A673 (cell line): ENCODE measurements at regions not wholly inside any gene's neighbourhood (a gene's known extent, or its start where the extent isn't known, plus 50 kb on each side); places are given as distances from the start of the nearest gene placed in this dataset.
A peak's percentile ranks its signal among the peaks of the same experiment; 100 is the strongest.

Source experiments
- BruUV-seq: library from RNA; stranded (reverse); fragments of 400-500 nt; replicated peaks from 2 replicates; lab custom pipeline; 2021; lab: Mats Ljungman, UMichigan
- CTCF ChIA-PET: fragments of 300-600 bp; sonication (Branson Sonifier 250); formaldehyde crosslinking; loops from one replicate; lab custom pipeline; 2022; ENCODE audit warnings: antibody characterized with exemption; lab: Charles Lee
- POLR2A ChIA-PET: fragments of 300-600 bp; sonication (Branson Sonifier 250); formaldehyde crosslinking; loops from one replicate; lab custom pipeline; 2022; ENCODE audit warnings: antibody characterized with exemption; ENCODE audit not compliant: low non-redundant PET; lab: Charles Lee
- DNase-seq: peaks from one replicate; pipeline ENCODE4 v3.0.0-alpha.2; 2015; ENCODE audit warnings: low spot score
- H3K27ac ChIP-seq: fragments of 200-600 bp; sonication (generic); 2 replicates; pipeline ENCODE4 v1.5.1; 2016; ENCODE audit warnings: mixed run types, low read depth, mild to moderate bottlenecking, mixed read lengths, antibody characterized with exemption, low read length; ENCODE audit not compliant: poor library complexity, severe bottlenecking
- H3K27me3 ChIP-seq: fragments of 200-600 bp; sonication (generic); replicated peaks from 2 replicates; pipeline ENCODE4 v1.6.1; 2017; ENCODE audit warnings: mixed run types, low read depth, mild to moderate bottlenecking, mixed read lengths, antibody characterized with exemption, low read length; ENCODE audit not compliant: insufficient read depth, poor library complexity
- H3K36me3 ChIP-seq: fragments of 200-600 bp; sonication (generic); 2 replicates; pipeline ENCODE4 v1.6.1; 2016; ENCODE audit warnings: mixed run types, mild to moderate bottlenecking, mixed read lengths, antibody characterized with exemption, low read length; ENCODE audit not compliant: insufficient read depth, poor library complexity, severe bottlenecking
- H3K4me1 ChIP-seq: fragments of 200-600 bp; sonication (generic); 2 replicates; pipeline ENCODE4 v1.6.1; 2017; ENCODE audit warnings: mixed run types, mild to moderate bottlenecking, mixed read lengths, antibody characterized with exemption, low read length; ENCODE audit not compliant: insufficient read depth, poor library complexity, severe bottlenecking
- H3K4me3 ChIP-seq: fragments of 200-600 bp; sonication (generic); 2 replicates; pipeline ENCODE4 v1.5.1; 2016; ENCODE audit warnings: low read depth, mixed run types, mild to moderate bottlenecking, mixed read lengths, low read length; ENCODE audit not compliant: poor library complexity, severe bottlenecking
- H3K9me3 ChIP-seq: fragments of 200-600 bp; sonication (generic); 2 replicates; pipeline ENCODE4 v1.6.1; 2016; ENCODE audit warnings: mixed run types, low read depth, mild to moderate bottlenecking, mixed read lengths, antibody characterized with exemption, low read length; ENCODE audit not compliant: poor library complexity, severe bottlenecking
- CTCF ChIP-seq: fragments of 300-800, 200-600 bp; sonication (generic); conservative IDR thresholded peaks from 2 replicates; pipeline ENCODE4 v1.5.1; 2017; ENCODE audit warnings: low read depth, mild to moderate bottlenecking, antibody characterized with exemption, low read length, moderate library complexity, mixed read lengths
- EZH2 ChIP-seq: fragments of 200-600 bp; sonication (generic); IDR thresholded peaks from 2 replicates; pipeline ENCODE4 v1.6.1; 2017; ENCODE audit warnings: borderline replicate concordance, low read depth, mild to moderate bottlenecking, mixed read lengths, antibody characterized with exemption, low read length; ENCODE audit not compliant: poor library complexity, severe bottlenecking
- intact Hi-C: fragments of 100-400 bp; cut with micrococcal nuclease; formaldehyde crosslinking; loops from one replicate; pipeline ENCODE4 v1.10.0; 2022; ENCODE audit not compliant: unreplicated experiment

GRCh38 chr10:111206521-111206920 lies 129.7 kb downstream of the ADRA2A start:
- TF ChIP-seq CTCF (no peak), EZH2 (no peak)
- Histone ChIP-seq H3K27ac (no peak overlapping the region), H3K4me3 (no peak overlapping the region), H3K9me3 (no peaks in the 10 kb centered on the region), H3K4me1 (no peaks in the 10 kb centered on the region), H3K27me3 (peaks cover 8% of the 10 kb centered on the region), H3K36me3 (no peaks in the 10 kb centered on the region)
- intact Hi-C loops: loop anchor here (5.0 to 10.0 kb wide), 2 partner anchors 132 to 459 kb away; partner anchors contain the start of gene ADRA2A
- POLR2A ChIA-PET: no interaction called here
- DNase-seq: no peak
- CTCF ChIA-PET: no interaction called here
- no TSS peak for BruUV-seq

GRCh38 chr10:111207500-111207899 lies 130.7 kb downstream of the ADRA2A start:
- DNase-seq: peak; percentile 5
- ChIA-PET POLR2A (no interaction called here), CTCF (no interaction called here)
- Histone ChIP-seq H3K27me3 (peaks cover 15% of the 10 kb centered on the region), H3K27ac (no peak overlapping the region), H3K9me3 (no peaks in the 10 kb centered on the region), H3K4me3 (no peak overlapping the region), H3K4me1 (no peaks in the 10 kb centered on the region), H3K36me3 (no peaks in the 10 kb centered on the region)
- no TSS peak for BruUV-seq
- intact Hi-C loops: loop anchor here (1.0 to 10.0 kb wide), 3 partner anchors 23 to 460 kb away; partner anchors contain the start of gene ADRA2A
- no peak for TF ChIP-seq EZH2
- TF ChIP-seq CTCF: peak; percentile 37

- intact Hi-C loops: loop anchor here (5.0 to 10.0 kb wide), 2 partner anchors 134 to 462 kb away; partner anchors contain the start of gene ADRA2A
- Histone ChIP-seq H3K4me3 (no peak overlapping the region), H3K36me3 (no peaks in the 10 kb centered on the region), H3K4me1 (no peaks in the 10 kb centered on the region), H3K27ac (no peak overlapping the region), H3K27me3 (peaks cover 19% of the 10 kb centered on the region), H3K9me3 (no peaks in the 10 kb centered on the region)
- TF ChIP-seq CTCF (no peak), EZH2 (no peak)
- BruUV-seq: no TSS peak
- ChIA-PET CTCF (no interaction called here), POLR2A (no interaction called here)
- DNase-seq: no peak
These were observed 132.1 kb downstream of the ADRA2A start for GRCh38 chr10:111208951-111209350.
